ENCODE measurements at regions not wholly inside any gene's neighbourhood (a gene's known extent, or its start where the extent isn't known, plus 50 kb on each side); places are given as distances from the start of the nearest gene placed in this dataset.

DNA sequence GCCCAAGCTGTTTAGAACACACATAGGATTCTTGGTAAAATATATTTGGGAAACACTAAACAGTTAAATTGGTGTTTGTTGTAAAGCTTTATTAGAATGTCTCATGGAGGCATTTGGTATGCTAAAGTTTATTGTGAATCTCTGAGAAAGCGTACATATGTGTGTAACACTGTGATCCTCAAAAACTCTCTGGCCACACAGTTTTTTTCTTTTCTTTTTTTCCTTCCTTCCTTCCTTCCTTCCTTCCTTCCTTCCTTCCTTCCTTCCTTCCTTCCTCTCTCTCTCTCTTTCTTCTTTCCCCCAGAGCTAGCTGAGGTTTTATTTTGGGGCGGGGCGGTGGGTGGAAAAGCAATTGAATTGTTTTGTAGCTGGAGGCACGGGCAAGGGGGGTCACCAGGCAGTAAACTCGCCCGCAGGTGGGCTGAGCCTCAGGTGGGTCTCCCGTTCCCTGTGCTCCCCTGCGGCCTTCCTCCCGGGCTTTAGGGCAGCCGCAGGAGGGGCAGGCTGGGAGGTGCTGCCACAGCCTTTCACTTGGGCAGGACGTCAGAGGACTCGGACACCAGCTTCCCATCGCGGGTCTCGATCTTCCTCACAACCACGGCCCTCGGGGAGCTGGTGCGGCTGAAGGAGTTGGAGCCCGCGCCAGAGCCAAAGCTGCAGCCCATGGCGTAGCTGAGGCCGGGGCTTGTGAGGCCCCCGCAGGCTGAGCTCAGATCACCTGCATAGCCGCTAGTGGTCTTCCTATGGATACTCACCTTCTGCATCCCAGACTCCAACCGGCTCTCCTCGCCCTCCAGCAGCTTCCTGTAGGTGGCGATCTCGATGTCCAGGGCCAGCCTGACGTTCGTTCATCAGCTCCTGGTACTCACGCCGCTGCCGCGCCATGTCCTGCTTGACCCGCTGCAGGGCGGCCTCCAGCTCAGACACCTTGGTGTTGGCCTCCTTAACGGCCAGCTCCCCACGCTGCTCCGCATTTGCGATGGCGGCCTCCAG is 459.0 kb downstream of the GATA3 start:
- no peak for DNase-seq
- Histone ChIP-seq H3K4me1 (no peaks in the 10 kb centered on the region), H3K4me3 (no peak overlapping the region), H3K27me3 (ENCODE audit: low read depth) (peaks cover 6% of the 10 kb centered on the region), H3K27ac (no peak overlapping the region), H3K36me3 (no peaks in the 10 kb centered on the region), H3K9me3 (no peaks in the 10 kb centered on the region)
- TF ChIP-seq, protein P1, sequence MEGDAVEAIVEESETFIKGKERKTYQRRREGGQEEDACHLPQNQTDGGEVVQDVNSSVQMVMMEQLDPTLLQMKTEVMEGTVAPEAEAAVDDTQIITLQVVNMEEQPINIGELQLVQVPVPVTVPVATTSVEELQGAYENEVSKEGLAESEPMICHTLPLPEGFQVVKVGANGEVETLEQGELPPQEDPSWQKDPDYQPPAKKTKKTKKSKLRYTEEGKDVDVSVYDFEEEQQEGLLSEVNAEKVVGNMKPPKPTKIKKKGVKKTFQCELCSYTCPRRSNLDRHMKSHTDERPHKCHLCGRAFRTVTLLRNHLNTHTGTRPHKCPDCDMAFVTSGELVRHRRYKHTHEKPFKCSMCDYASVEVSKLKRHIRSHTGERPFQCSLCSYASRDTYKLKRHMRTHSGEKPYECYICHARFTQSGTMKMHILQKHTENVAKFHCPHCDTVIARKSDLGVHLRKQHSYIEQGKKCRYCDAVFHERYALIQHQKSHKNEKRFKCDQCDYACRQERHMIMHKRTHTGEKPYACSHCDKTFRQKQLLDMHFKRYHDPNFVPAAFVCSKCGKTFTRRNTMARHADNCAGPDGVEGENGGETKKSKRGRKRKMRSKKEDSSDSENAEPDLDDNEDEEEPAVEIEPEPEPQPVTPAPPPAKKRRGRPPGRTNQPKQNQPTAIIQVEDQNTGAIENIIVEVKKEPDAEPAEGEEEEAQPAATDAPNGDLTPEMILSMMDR (IDR thresholded peaks at IDR 0.05): no peak
- intact Hi-C loops (cut with DNase I): no loop called here
- no peak for ATAC-seq

DNA sequence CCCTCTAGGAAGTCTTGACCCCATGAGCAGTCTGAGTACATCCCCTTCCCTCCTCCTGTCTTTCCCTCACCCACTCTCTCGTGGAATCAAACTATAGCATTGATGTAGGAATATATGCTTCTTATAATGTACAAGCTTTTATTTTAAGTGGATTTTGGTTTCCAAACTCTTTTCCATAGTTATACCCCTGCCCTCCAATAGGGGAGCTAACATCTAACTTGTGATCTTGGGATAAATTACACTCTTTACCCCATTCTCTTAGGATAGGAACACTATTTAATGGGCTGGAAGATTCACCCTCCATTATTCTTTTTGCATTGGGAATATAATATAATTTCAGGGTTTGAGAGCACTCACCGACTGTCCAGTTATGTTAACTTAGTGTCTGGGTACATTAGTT is 465.9 kb downstream of the GATA3 start:
- H3K27ac ChIP-seq: no peak overlapping the region
- H3K36me3 ChIP-seq: no peaks in the 10 kb centered on the region
- ATAC-seq (no peak), DNase-seq (no peak)
- TF ChIP-seq, protein P1 (IDR thresholded peaks at IDR 0.05): no peak
- no peak overlapping the region for H3K4me3 ChIP-seq
- no peaks in the 10 kb centered on the region for H3K4me1 ChIP-seq
- intact Hi-C loops (cut with DNase I): no loop called here
- H3K27me3 ChIP-seq (ENCODE audit: low read depth): no peaks in the 10 kb centered on the region
- H3K9me3 ChIP-seq: no peaks in the 10 kb centered on the region

DNA sequence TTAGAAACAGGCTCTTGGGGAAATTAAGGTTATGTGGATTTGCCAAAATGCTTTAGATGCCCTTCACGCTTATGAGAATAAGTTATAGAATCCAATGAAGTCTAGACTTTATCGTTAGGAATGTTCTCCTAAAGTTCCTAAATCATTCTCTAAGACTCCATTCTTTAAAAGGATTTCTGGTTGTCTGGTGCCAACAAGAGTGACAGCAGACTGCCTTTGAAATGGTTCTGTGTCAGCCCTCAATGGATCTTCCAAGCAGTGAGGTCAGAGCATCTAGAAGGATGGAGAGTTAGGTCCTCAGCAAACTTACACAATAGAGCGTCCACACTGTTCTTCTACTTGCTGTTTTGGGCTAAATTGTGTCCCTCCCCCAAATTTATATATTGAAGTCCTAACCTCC is 473.3 kb downstream of the GATA3 start:
- Histone ChIP-seq H3K9me3 (no peaks in the 10 kb centered on the region), H3K27ac (no peak overlapping the region), H3K27me3 (ENCODE audit: low read depth) (no peaks in the 10 kb centered on the region), H3K4me1 (no peaks in the 10 kb centered on the region), H3K36me3 (no peaks in the 10 kb centered on the region), H3K4me3 (no peak overlapping the region)
- DNase-seq (no peak), ATAC-seq (no peak)
- intact Hi-C loops (cut with DNase I): no loop called here
- TF ChIP-seq, protein P1 (IDR thresholded peaks at IDR 0.05): no peak

DNA sequence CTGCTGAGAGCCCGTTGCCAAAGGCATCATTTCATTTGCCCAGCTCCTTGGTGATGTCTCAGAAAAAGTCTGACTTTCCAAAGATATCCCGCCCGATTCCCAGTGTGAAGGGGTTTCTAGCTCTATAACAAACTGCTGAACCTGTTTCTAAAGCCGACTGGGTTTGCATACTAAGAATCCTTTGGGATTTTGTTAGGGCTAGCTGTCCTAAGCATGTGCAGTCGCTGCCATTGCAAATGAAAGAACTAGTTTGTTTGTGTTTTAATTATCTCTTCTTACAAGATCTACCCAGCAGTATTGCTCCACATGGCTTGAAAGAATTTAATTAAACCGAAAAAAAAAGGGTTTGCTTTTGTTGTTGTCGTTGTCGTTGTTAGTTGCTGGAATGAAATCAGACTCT is 476.6 kb downstream of the GATA3 start:
- Histone ChIP-seq H3K27me3 (ENCODE audit: low read depth) (no peaks in the 10 kb centered on the region), H3K36me3 (no peaks in the 10 kb centered on the region), H3K9me3 (no peaks in the 10 kb centered on the region), H3K4me1 (no peaks in the 10 kb centered on the region), H3K4me3 (no peak overlapping the region), H3K27ac (no peak overlapping the region)
- intact Hi-C loops (cut with DNase I): no loop called here
- ATAC-seq: no peak
- TF ChIP-seq, protein P1 (IDR thresholded peaks at IDR 0.05): no peak
- no peak for DNase-seq

DNA sequence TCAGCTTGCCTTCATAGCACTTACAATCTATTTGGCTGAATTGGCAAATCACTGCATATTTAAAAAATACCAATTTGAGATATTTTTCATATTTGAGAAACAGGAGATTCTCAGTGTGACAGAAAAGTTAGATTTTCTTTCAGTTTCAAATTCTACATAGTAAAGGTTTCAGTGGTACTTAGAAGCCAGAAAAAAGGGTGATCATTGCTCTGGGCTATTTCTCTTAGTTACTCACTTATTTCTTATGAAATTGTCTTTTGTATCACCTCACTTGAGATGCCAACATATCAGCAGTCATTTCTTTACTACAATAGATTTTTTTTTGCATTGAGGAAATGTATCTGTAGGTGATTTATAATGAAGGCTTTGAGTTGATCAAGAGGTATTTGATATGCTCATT is 478.2 kb downstream of the GATA3 start:
- Histone ChIP-seq H3K27ac (no peak overlapping the region), H3K9me3 (no peaks in the 10 kb centered on the region), H3K4me1 (no peaks in the 10 kb centered on the region), H3K36me3 (no peaks in the 10 kb centered on the region), H3K27me3 (ENCODE audit: low read depth) (no peaks in the 10 kb centered on the region), H3K4me3 (no peak overlapping the region)
- intact Hi-C loops (cut with DNase I): no loop called here
- DNase-seq: no peak
- ATAC-seq: no peak
- TF ChIP-seq, protein P1 (IDR thresholded peaks at IDR 0.05): no peak
